ENCODE measurements at regions not wholly inside any gene's neighbourhood (a gene's known extent, or its start where the extent isn't known, plus 50 kb on each side); places are given as distances from the start of the nearest gene placed in this dataset.

GRCh38 chr13:74305876-74306275 is 171.7 kb upstream of the KLF12 start:
- no peaks in the 10 kb centered on the region for H3K27me3 ChIP-seq
- H3K9me3 ChIP-seq, result no peaks in the 10 kb centered on the region
- no peak overlapping the region for H3K27ac ChIP-seq
- ATAC-seq, result no peak
- intact Hi-C loops (cut with DNase I; ENCODE audit: low total_unique reads) (no loop called here), in situ Hi-C loops (cut with MboI; ENCODE audit: low sequenced_read_pairs in 4 of 4) (no loop called here)
- H3K4me3 ChIP-seq, result no peak overlapping the region
- DNase-seq, result no peak
- TF ChIP-seq CTCF (IDR thresholded peaks at IDR 0.05 in 4 of 5, conservative IDR thresholded peaks at IDR 0.05 in 1 of 5), result no peak
- TF ChIP-seq POLR2A (IDR thresholded peaks at IDR 0.05), result no peak
- no peaks in the 10 kb centered on the region for H3K36me3 ChIP-seq
- H3K4me1 ChIP-seq, result no peaks in the 10 kb centered on the region

GRCh38 chr13:74301258-74301935 is 167.2 kb upstream of the KLF12 start:
- DNase-seq, result no peak
- H3K9me3 ChIP-seq, result no peaks in the 10 kb centered on the region
- intact Hi-C loops (cut with DNase I; ENCODE audit: low total_unique reads), result no loop called here
- H3K36me3 ChIP-seq, result no peaks in the 10 kb centered on the region
- in situ Hi-C loops (cut with MboI; ENCODE audit: low sequenced_read_pairs in 4 of 4), result no loop called here
- ATAC-seq, result no peak
- no peak overlapping the region for H3K27ac ChIP-seq
- no peak for TF ChIP-seq POLR2A (IDR thresholded peaks at IDR 0.05)
- TF ChIP-seq CTCF (IDR thresholded peaks at IDR 0.05 in 4 of 5, conservative IDR thresholded peaks at IDR 0.05 in 1 of 5), result no peak
- H3K4me3 ChIP-seq, result no peak overlapping the region
- H3K4me1 ChIP-seq, result no peaks in the 10 kb centered on the region
- H3K27me3 ChIP-seq, result no peaks in the 10 kb centered on the region

- Histone ChIP-seq H3K36me3 (no peaks in the 10 kb centered on the region), H3K27ac (no peak overlapping the region), H3K9me3 (no peaks in the 10 kb centered on the region), H3K27me3 (no peaks in the 10 kb centered on the region), H3K4me1 (no peaks in the 10 kb centered on the region), H3K4me3 (no peak overlapping the region)
- in situ Hi-C loops (cut with MboI; ENCODE audit: low sequenced_read_pairs in 4 of 4) (no loop called here), intact Hi-C loops (cut with DNase I; ENCODE audit: low total_unique reads) (no loop called here)
- no peak for DNase-seq
- no peak for TF ChIP-seq POLR2A (IDR thresholded peaks at IDR 0.05)
- TF ChIP-seq CTCF (IDR thresholded peaks at IDR 0.05 in 4 of 5, conservative IDR thresholded peaks at IDR 0.05 in 1 of 5), result no peak
- ATAC-seq, result no peak
Measured at GRCh38 chr13:74300162-74300561, 166.0 kb upstream of the KLF12 start.

- in situ Hi-C loops (cut with MboI; ENCODE audit: low sequenced_read_pairs in 4 of 4), result loop anchor here in 2 of 4 donors (25.0 kb wide), 1 partner anchor 462 kb away; no protein-coding TSS in a partner anchor
- ATAC-seq, result no peak
Measured at GRCh38 chr13:74299721-74300120, 165.5 kb upstream of the KLF12 start.

More at GRCh38 chr13:74299721-74300120, 165.5 kb upstream of the KLF12 start:
- intact Hi-C loops (cut with DNase I; ENCODE audit: low total_unique reads), result no loop called here
- TF ChIP-seq POLR2A (IDR thresholded peaks at IDR 0.05), result no peak
- no peak for TF ChIP-seq CTCF (IDR thresholded peaks at IDR 0.05 in 4 of 5, conservative IDR thresholded peaks at IDR 0.05 in 1 of 5)
- H3K9me3 ChIP-seq, result no peaks in the 10 kb centered on the region
- H3K27ac ChIP-seq, result no peak overlapping the region
- H3K4me1 ChIP-seq, result no peaks in the 10 kb centered on the region
- no peak overlapping the region for H3K4me3 ChIP-seq
- no peak for DNase-seq
- H3K27me3 ChIP-seq, result no peaks in the 10 kb centered on the region
- no peaks in the 10 kb centered on the region for H3K36me3 ChIP-seq

All from gastrocnemius medialis (tissue), 4 donors.